HEK293T (cell line): ENCODE measurements at regions not wholly inside any gene's neighbourhood (a gene's known extent, or its start where the extent isn't known, plus 50 kb on each side); places are given as distances from the start of the nearest gene placed in this dataset.

Source experiments
- ARNT ChIP-seq: fragments of 450-650 bp; IDR thresholded peaks from 2 replicates; pipeline ENCODE4 v1.6.1; 2017; ENCODE audit warnings: mild to moderate bottlenecking
- BHLHE40 ChIP-seq: fragments of 450-650 bp; IDR thresholded peaks from 2 replicates; pipeline ENCODE4 v1.6.1; 2016; ENCODE audit warnings: mild to moderate bottlenecking, moderate library complexity, borderline replicate concordance
- CTBP1 ChIP-seq: fragments of 450-650 bp; IDR thresholded peaks from 2 replicates; pipeline ENCODE4 v1.6.1; 2016; ENCODE audit warnings: borderline replicate concordance
- ELF4 ChIP-seq: fragments of 450-650 bp; IDR thresholded peaks from 2 replicates; pipeline ENCODE4 v1.6.1; 2017; ENCODE audit warnings: antibody characterized with exemption
- FOXA1 ChIP-seq: fragments of 450-650 bp; IDR thresholded peaks from 2 replicates; pipeline ENCODE4 v1.6.1; 2016; ENCODE audit warnings: mild to moderate bottlenecking
- FOXK2 ChIP-seq: fragments of 450-650 bp; IDR thresholded peaks from 2 replicates; pipeline ENCODE4 v1.6.1; 2016; ENCODE audit warnings: mild to moderate bottlenecking
- FOXM1 ChIP-seq: fragments of 450-650 bp; IDR thresholded peaks from 2 replicates; pipeline ENCODE4 v1.6.1; 2017; ENCODE audit warnings: mild to moderate bottlenecking, borderline replicate concordance
- HDGF ChIP-seq: fragments of 450-650 bp; IDR thresholded peaks from 2 replicates; pipeline ENCODE4 v1.6.1; 2017; ENCODE audit warnings: antibody characterized with exemption, borderline replicate concordance
- L3MBTL2 ChIP-seq: fragments of 450-650 bp; conservative IDR thresholded peaks from 2 replicates; pipeline ENCODE4 v1.6.1; 2016; ENCODE audit warnings: mild to moderate bottlenecking
- NFRKB ChIP-seq: fragments of 450-650 bp; IDR thresholded peaks from 2 replicates; pipeline ENCODE4 v1.6.1; 2016; ENCODE audit warnings: mild to moderate bottlenecking, moderate library complexity
- SP1 ChIP-seq: fragments of 450-650 bp; IDR thresholded peaks from 2 replicates; pipeline ENCODE4 v1.6.1; 2017
- TARDBP ChIP-seq: fragments of 450-650 bp; IDR thresholded peaks from 2 replicates; pipeline ENCODE4 v1.6.1; 2016
- ZNF384 ChIP-seq: fragments of 450-650 bp; IDR thresholded peaks from 2 replicates; pipeline ENCODE4 v1.6.1; 2016

DNA sequence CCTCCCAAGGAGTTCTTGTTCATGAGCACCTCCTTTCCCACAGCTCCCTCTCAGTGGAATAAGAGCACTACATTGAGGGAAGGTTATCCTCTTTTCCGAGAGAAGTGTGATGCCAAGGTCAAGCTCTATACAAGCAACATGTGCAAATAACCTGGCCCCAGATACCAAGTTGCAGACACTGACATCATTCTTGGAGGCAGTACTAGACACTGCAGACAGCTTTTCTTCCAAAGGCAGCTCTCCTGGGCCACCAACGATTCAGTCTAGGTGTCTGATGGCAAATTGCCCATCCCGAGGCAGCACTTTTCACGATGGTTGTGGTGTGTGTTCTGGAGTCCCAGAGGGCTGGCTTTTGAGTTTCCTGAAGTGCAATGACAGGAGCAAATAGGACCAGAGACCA lies 384.9 kb downstream of the TLL1 start:
- no peak for TF ChIP-seq FOXM1
- no peak for TF ChIP-seq FOXA1
- TF ChIP-seq BHLHE40: no peak
- TF ChIP-seq ARNT: no peak
- TF ChIP-seq L3MBTL2: no peak
- no peak for TF ChIP-seq FOXK2
- TF ChIP-seq ZNF384: no peak
- TF ChIP-seq SP1: no peak
- no peak for TF ChIP-seq CTBP1
- no peak for TF ChIP-seq TARDBP
- TF ChIP-seq NFRKB: no peak
- TF ChIP-seq ELF4: no peak
- no peak for TF ChIP-seq HDGF
